Fibroblast of mammary gland (primary cell): ENCODE measurements at regions not wholly inside any gene's neighbourhood (a gene's known extent, or its start where the extent isn't known, plus 50 kb on each side); places are given as distances from the start of the nearest gene placed in this dataset.

Experiments
- DNase-seq: peaks from one replicate; pipeline ENCODE4 v3.0.0-alpha.2; 2010; ENCODE audit warnings: low read depth
- H3K4me3 ChIP-seq: 2 replicates; pipeline ENCODE4 v1.5.1; 2011; ENCODE audit warnings: low read depth, mild to moderate bottlenecking, low read length, moderate library complexity; ENCODE audit not compliant: control insufficient read depth
- CTCF ChIP-seq: conservative IDR thresholded peaks from 2 replicates; pipeline ENCODE4 v1.5.1; 2011; ENCODE audit warnings: low read depth, low read length, inconsistent platforms; ENCODE audit not compliant: control insufficient read depth, insufficient read depth

DNA sequence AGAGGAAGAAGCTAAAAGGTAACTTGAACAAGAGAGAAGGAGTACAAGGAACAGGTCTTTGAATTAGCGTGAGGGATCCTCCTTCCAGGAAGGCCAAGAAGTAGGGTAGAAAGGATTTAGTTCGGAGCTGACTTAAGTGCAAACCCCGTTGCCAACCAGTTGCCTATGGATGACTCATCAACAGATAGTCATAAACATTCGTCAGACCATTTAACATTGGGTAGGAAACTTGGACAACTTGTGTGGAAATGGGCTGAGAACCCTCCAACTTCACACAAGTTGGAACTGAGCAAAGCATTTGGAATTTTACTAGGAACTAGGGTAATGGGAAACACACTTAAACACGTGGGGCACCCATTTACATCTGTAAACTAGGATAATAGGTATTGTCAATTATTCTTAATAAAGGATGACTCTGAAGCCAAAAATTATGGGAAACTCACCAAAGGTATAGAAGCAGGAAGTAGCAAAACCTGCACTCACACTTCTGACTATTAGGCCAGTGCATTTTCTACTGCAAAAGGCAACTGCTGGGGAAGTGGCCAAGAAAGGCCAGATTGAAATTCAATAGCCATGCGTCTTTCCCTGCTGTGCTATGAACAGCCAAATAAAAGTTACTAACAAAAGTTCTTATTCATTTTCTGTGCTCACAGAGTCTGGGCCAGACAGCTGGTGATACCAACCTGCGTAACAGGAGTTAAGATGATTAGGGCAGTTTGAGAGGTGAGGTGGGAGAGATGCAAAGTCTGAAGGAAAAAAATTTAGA is 174.5 kb upstream of the TMC3 start:
- no peak for TF ChIP-seq CTCF
- DNase-seq = peak; percentile 36
- H3K4me3 ChIP-seq = no peak overlapping the region

DNA sequence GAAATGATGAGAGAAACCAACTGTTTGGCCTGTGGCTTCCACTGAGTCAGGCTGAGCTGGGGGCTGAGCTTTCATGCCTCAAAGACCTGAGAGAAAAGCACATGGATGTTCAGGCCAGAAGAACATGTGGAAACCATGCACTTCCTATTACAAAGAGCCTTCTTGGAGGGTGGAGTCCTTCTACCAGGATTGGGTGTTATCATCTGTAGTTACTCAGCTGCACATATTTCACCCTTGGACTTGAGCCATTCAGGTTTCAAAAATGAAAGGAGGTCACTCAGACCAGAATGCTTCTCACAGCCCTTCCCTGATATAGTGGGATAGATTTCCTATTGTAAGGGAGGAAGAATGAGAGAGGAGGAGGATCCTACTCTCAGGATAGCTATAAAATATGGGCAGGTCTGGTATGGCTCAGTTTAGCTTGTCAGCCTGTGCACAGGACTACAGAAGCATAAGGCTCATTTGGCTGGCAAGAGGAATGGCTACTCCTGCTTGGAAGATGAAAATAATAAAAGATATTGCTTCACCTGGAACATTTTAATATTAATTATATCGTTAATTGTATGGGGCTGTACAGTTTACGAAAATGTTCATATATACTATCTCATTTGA is 173.6 kb upstream of the TMC3 start:
- H3K4me3 ChIP-seq = no peak overlapping the region
- DNase-seq = no peak
- no peak for TF ChIP-seq CTCF

- DNase-seq = no peak
- TF ChIP-seq CTCF = no peak
These were observed 170.4 kb upstream of the TMC3 start for GRCh38 chr15:81544385-81544784.

GRCh38 chr15:81540909-81541308 is 166.9 kb upstream of the TMC3 start:
- DNase-seq = no peak

More at GRCh38 chr15:81544385-81544784, 170.4 kb upstream of the TMC3 start:
- no peak overlapping the region for H3K4me3 ChIP-seq

GRCh38 chr15:81536356-81536755 is 162.3 kb upstream of the TMC3 start:
- TF ChIP-seq CTCF = no peak
- DNase-seq = no peak
- H3K4me3 ChIP-seq = no peak overlapping the region

More at GRCh38 chr15:81540909-81541308, 166.9 kb upstream of the TMC3 start:
- H3K4me3 ChIP-seq = no peak overlapping the region
- no peak for TF ChIP-seq CTCF

DNA sequence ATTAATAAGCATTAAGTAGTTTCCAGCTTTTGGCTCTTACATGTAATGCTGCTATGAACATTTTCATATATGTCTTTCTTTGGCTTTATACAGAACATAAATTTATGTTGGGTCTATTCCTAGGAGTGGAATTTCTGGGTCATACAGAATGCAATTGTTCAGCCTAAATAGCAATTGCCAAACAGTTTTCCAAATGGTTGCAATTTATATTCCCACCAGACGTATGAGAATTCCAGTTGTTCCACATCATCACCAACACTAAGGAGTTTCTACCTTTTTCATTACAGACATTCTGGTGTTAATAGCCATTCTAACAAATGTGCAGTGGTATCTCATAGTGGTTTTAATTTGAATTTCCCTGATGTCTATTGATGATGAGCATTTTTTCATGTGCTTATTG is 160.1 kb upstream of the TMC3 start:
- DNase-seq = no peak
- no peak for TF ChIP-seq CTCF
- H3K4me3 ChIP-seq = no peak overlapping the region

DNA sequence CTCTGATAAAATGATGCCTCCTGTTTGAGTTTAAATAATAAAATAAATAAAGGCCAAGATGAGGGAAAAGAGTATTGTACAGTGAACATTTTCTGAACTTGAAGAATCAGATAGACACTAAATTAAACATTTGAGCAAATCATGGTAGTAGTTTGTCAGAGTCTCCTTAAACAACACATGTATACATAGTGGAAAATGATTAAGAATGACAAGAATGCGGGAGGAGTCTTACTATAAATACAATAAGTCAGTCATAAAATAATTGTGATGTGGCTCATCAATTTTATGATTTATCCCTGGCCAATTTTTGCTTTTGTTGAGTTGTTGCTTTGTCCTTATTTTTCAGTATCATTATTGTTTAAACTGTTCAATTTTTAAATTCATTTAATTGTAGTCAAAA is 158.0 kb upstream of the TMC3 start:
- no peak overlapping the region for H3K4me3 ChIP-seq
- no peak for DNase-seq
- no peak for TF ChIP-seq CTCF
